GM12864 (cell line): ENCODE measurements at regions not wholly inside any gene's neighbourhood (a gene's known extent, or its start where the extent isn't known, plus 50 kb on each side); places are given as distances from the start of the nearest gene placed in this dataset.

Source experiments
- DNase-seq: peaks from one replicate; pipeline ENCODE4 v3.0.0-alpha.2; 2011; ENCODE audit warnings: low read depth
- H3K4me3 ChIP-seq: 2 replicates; pipeline ENCODE4 v1.5.1; 2011; ENCODE audit warnings: mild to moderate bottlenecking, low read depth, low read length, control low read depth
- TF ChIP-seq, protein P1 (sequence below): IDR thresholded peaks from 2 replicates; pipeline ENCODE4 v1.5.1; 2011; ENCODE audit warnings: low read depth, mild to moderate bottlenecking, moderate library complexity, low read length, control low read depth, inconsistent platforms; ENCODE audit errors: missing control alignments

GRCh38 chr1:189007824-189008223 lies 1469.8 kb downstream of the BRINP3 start:
- TF ChIP-seq, protein P1, sequence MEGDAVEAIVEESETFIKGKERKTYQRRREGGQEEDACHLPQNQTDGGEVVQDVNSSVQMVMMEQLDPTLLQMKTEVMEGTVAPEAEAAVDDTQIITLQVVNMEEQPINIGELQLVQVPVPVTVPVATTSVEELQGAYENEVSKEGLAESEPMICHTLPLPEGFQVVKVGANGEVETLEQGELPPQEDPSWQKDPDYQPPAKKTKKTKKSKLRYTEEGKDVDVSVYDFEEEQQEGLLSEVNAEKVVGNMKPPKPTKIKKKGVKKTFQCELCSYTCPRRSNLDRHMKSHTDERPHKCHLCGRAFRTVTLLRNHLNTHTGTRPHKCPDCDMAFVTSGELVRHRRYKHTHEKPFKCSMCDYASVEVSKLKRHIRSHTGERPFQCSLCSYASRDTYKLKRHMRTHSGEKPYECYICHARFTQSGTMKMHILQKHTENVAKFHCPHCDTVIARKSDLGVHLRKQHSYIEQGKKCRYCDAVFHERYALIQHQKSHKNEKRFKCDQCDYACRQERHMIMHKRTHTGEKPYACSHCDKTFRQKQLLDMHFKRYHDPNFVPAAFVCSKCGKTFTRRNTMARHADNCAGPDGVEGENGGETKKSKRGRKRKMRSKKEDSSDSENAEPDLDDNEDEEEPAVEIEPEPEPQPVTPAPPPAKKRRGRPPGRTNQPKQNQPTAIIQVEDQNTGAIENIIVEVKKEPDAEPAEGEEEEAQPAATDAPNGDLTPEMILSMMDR: no peak
- H3K4me3 ChIP-seq: no peak overlapping the region
- DNase-seq: no peak

- DNase-seq: no peak
- H3K4me3 ChIP-seq: no peak overlapping the region
- TF ChIP-seq, protein P1: no peak
Measured at GRCh38 chr1:189021577-189021976, 1456.1 kb downstream of the BRINP3 start.

GRCh38 chr1:189022015-189022414 lies 1455.6 kb downstream of the BRINP3 start:
- TF ChIP-seq, protein P1: no peak
- H3K4me3 ChIP-seq: no peak overlapping the region
- no peak for DNase-seq

DNA sequence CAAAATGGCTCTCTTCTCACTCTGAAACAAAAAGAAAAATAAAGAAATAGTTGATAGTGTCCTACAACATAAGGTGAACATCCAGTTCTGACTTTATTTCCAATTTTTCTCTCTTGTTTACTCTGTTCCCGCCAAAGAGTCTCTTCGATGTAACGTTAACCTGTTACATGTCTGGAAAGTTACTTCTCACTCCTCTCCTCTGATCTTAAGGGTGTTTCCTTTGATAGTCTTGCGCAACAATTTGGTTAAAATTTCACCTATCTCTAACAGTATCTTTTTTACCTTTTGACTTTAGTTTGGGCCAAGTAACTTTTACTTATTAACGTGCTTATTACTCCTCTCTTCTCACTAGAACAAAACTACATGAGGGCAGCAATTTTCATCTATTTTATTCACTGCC lies 1450.2 kb downstream of the BRINP3 start:
- no peak for DNase-seq
- no peak overlapping the region for H3K4me3 ChIP-seq
- TF ChIP-seq, protein P1: no peak

DNA sequence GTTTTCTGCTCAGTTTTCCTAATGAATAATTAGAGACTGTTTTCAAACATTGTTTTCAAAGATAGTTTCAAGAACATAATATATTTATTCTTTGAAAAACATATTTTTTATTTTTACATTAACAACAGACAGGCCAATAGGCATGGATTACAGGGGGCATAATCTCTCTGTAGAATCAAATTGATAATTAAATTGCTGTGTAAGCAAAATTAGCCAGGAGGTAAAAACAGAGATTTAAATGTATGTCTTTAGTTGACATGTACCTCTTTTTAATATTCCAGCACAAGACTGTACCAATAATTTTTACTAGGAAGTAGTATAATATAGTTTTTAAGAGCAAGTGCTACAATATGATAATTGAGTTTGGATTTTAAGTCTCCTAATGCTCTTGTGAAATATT lies 1444.5 kb downstream of the BRINP3 start:
- TF ChIP-seq, protein P1: no peak
- DNase-seq: no peak
- H3K4me3 ChIP-seq: no peak overlapping the region

GRCh38 chr1:189036628-189037027 lies 1441.0 kb downstream of the BRINP3 start:
- no peak overlapping the region for H3K4me3 ChIP-seq
- no peak for DNase-seq
- TF ChIP-seq, protein P1: no peak

DNA sequence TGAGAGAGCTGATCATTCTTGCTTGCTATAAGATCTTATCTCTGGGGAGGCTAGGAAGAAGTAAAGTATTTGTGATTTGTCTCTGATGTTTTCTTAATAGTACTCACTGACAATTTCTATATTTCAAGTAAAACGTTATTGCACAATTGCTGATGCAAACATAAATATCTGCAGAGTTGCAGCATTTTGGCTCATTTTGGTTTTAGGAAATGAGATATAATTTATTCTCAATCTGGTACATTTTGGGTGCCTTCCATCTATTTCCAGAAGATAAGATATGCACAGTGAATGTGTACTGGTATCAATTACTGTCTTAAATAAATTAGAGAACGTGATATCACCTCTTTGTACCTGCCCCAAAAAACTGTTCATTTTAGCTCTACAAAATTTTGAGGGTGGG lies 1431.5 kb downstream of the BRINP3 start:
- DNase-seq: no peak
- no peak overlapping the region for H3K4me3 ChIP-seq
- TF ChIP-seq, protein P1: no peak
